Fibroblast of skin of right biceps (primary cell): ENCODE measurements at regions not wholly inside any gene's neighbourhood (a gene's known extent, or its start where the extent isn't known, plus 50 kb on each side); places are given as distances from the start of the nearest gene placed in this dataset.
A peak's percentile ranks its signal among the peaks of the same experiment; 100 is the strongest.
"Not testable (repeated sequence)": the region's sequence is repeated elsewhere in the genome, so short reads cannot be mapped to it uniquely, and the experiment has no call there.

ENCODE experiments used
- DNase-seq: peaks from one replicate; pipeline ENCODE4 v3.0.0-alpha.2; 2013

- DNase-seq: no peak
Measured at GRCh38 chrX:144494074-144494473, 610.2 kb downstream of the UBE2NL start.

- DNase-seq: no peak
Measured at GRCh38 chrX:144531877-144532276, 648.0 kb downstream of the UBE2NL start.

GRCh38 chrX:144566592-144566991, 680.7 kb upstream of the SPANXN1 start:
- no peak for DNase-seq

- peak; percentile 1 for DNase-seq
Measured at GRCh38 chrX:144586756-144587155, 660.5 kb upstream of the SPANXN1 start.

- no peak for DNase-seq
Measured at GRCh38 chrX:144592036-144592435, 655.3 kb upstream of the SPANXN1 start.

GRCh38 chrX:144601010-144601409, 646.3 kb upstream of the SPANXN1 start:
- no peak for DNase-seq

- DNase-seq: no peak
Measured at GRCh38 chrX:144612076-144612475, 635.2 kb upstream of the SPANXN1 start.

- DNase-seq: no peak
Measured at GRCh38 chrX:144616317-144616716, 631.0 kb upstream of the SPANXN1 start.

GRCh38 chrX:144627947-144628346, 619.4 kb upstream of the SPANXN1 start:
- no peak for DNase-seq

GRCh38 chrX:144634451-144634850, 612.9 kb upstream of the SPANXN1 start:
- not testable (repeated sequence) for DNase-seq

GRCh38 chrX:144637731-144638130, 609.6 kb upstream of the SPANXN1 start:
- peak; percentile 1 for DNase-seq

GRCh38 chrX:144648788-144649187, 598.5 kb upstream of the SPANXN1 start:
- DNase-seq: no peak

- peak; percentile 17 for DNase-seq
Measured at GRCh38 chrX:144681501-144681900, 565.8 kb upstream of the SPANXN1 start.

- no peak for DNase-seq
Measured at GRCh38 chrX:144683247-144683646, 564.1 kb upstream of the SPANXN1 start.

- DNase-seq: no peak
Measured at GRCh38 chrX:144709841-144710240, 537.5 kb upstream of the SPANXN1 start.

- DNase-seq: no peak
Measured at GRCh38 chrX:144715337-144715736, 532.0 kb upstream of the SPANXN1 start.

- DNase-seq: no peak
Measured at GRCh38 chrX:144716187-144716586, 531.1 kb upstream of the SPANXN1 start.

- no peak for DNase-seq
Measured at GRCh38 chrX:144717682-144718081, 529.6 kb upstream of the SPANXN1 start.

- DNase-seq: no peak
Measured at GRCh38 chrX:144722307-144722706, 525.0 kb upstream of the SPANXN1 start.

- peak; percentile 33 for DNase-seq
Measured at GRCh38 chrX:144730471-144730870, 516.8 kb upstream of the SPANXN1 start.

GRCh38 chrX:144732588-144732987, 514.7 kb upstream of the SPANXN1 start:
- DNase-seq: peak; percentile 2

- no peak for DNase-seq
Measured at GRCh38 chrX:144738246-144738645, 509.1 kb upstream of the SPANXN1 start.

GRCh38 chrX:144768540-144768939, 478.8 kb upstream of the SPANXN1 start:
- DNase-seq: no peak

GRCh38 chrX:144783528-144783927, 463.8 kb upstream of the SPANXN1 start:
- DNase-seq: not testable (repeated sequence)

GRCh38 chrX:144790148-144790547, 457.2 kb upstream of the SPANXN1 start:
- DNase-seq: no peak

GRCh38 chrX:144791298-144791697, 456.0 kb upstream of the SPANXN1 start:
- DNase-seq: no peak
